ENCODE measurements at regions not wholly inside any gene's neighbourhood (a gene's known extent, or its start where the extent isn't known, plus 50 kb on each side); places are given as distances from the start of the nearest gene placed in this dataset.

- Histone ChIP-seq H3K4me2 (peak overlapping the region in 5 of 11 experiments; percentile 22 to 57 (median 54); a peak in 7 of 22 replicates), H3K9ac (no peak overlapping the region)
- no peak for TF ChIP-seq Cebpa-rat (IDR thresholded peaks at IDR 0.05)
These were observed 57.0 kb upstream of the MSN start for GRCh38 chrX:65610481-65610880.

GRCh38 chrX:65610040-65610439, 57.4 kb upstream of the MSN start:
- Histone ChIP-seq H3K4me1 (peaks cover 0 to 64% (median 14%) of the 10 kb centered on the region in 10 experiments; a peak in 14 of 20 replicates), H3K27me3 (peaks cover 25 to 40% (median 35%) of the 10 kb centered on the region in 11 experiments), H3K9ac (no peak overlapping the region), H3K9me3 (replicated peaks in 1 of 11) (peaks cover 0 to 35% (median 3%) of the 10 kb centered on the region in 11 experiments; a peak in 9 of 22 replicates), H4K20me1 (no peaks in the 10 kb centered on the region), H3K27ac (peak overlapping the region; percentile 44 to 76 (median 65); a peak in 19 of 22 replicates), H3K36me3 (no peaks in the 10 kb centered on the region), H3K4me3 (no peak overlapping the region; a peak in 1 of 20 replicates), H3K4me2 (peak overlapping the region in 6 of 11 experiments; percentile 6 to 57 (median 54); a peak in 9 of 22 replicates)
- TF ChIP-seq Cebpa-rat (IDR thresholded peaks at IDR 0.05): peak in 3 of 11 experiments; percentile 35 to 83 (median 81); a peak in 7 of 22 replicates

More at GRCh38 chrX:65610481-65610880, 57.0 kb upstream of the MSN start:
- Histone ChIP-seq H3K9me3 (replicated peaks in 1 of 11) (peaks cover 0 to 30% (median 0%) of the 10 kb centered on the region in 11 experiments; a peak in 9 of 22 replicates), H4K20me1 (no peaks in the 10 kb centered on the region), H3K4me3 (no peak overlapping the region), H3K4me1 (peaks cover 0 to 64% (median 14%) of the 10 kb centered on the region in 10 experiments; a peak in 14 of 20 replicates), H3K27ac (peak overlapping the region in 10 of 11 experiments; percentile 30 to 76 (median 66); a peak in 13 of 22 replicates), H3K36me3 (no peaks in the 10 kb centered on the region), H3K27me3 (peaks cover 21 to 36% (median 30%) of the 10 kb centered on the region in 11 experiments)

DNA sequence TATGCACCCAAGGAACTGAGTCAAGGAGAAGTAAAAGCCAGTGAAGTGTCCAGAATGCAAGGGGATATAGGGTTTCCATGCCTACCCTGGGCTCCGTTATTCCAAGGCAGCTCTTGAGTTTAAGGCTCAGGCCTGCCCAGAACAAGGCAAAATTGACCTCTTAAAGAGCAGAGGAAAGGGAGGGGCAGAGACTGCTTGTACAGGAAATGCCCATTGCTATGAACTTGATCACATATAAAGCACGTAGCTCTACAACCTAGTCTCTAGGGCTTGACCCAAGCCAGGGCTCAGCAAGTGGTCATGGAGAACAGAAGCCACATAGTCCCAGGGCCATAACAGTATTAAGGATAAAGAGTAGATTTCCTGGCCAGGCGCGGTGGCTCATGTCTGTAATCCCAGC, 58.2 kb upstream of the MSN start:
- no peak for TF ChIP-seq Cebpa-rat (IDR thresholded peaks at IDR 0.05)
- Histone ChIP-seq H3K4me2 (peak overlapping the region in 8 of 11 experiments; percentile 6 to 57 (median 54); a peak in 14 of 22 replicates), H3K4me3 (no peak overlapping the region)

DNA sequence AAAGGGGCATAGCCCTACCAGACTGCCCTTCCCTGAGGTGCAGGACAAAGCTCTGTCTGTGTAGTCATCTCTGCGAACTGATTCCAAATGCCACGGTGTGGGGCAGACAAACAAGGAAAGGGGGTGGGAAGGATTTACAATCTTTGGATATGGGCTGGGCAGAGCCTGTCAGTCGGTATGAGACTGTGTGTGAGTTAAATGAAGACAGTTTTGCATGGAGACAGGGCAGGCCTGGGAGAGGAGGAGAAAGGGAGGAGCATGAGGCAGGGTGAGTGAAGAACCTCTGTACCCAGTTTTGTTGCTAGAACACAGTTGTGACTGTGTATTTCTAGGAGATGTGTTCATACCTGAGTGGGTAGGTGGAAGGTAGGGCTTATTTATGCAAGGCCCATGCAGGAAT, 59.4 kb upstream of the MSN start:
- Histone ChIP-seq H3K27me3 (peaks cover 30 to 56% (median 51%) of the 10 kb centered on the region in 11 experiments), H3K4me2 (peak overlapping the region in 4 of 11 experiments; percentile 7 to 60 (median 46); a peak in 6 of 22 replicates), H3K36me3 (no peaks in the 10 kb centered on the region), H3K4me3 (no peak overlapping the region), H3K27ac (peak overlapping the region in 6 of 11 experiments; percentile 12 to 64 (median 30); a peak in 9 of 22 replicates), H3K9me3 (replicated peaks in 1 of 11) (peaks cover 0 to 42% (median 4%) of the 10 kb centered on the region in 11 experiments; a peak in 9 of 22 replicates), H3K4me1 (peaks cover 0 to 76% (median 14%) of the 10 kb centered on the region in 10 experiments; a peak in 14 of 20 replicates), H3K9ac (no peak overlapping the region), H4K20me1 (no peaks in the 10 kb centered on the region)
- no peak for TF ChIP-seq Cebpa-rat (IDR thresholded peaks at IDR 0.05)

More for the DNA sequence above, 58.2 kb upstream of the MSN start:
- Histone ChIP-seq H3K27me3 (peaks cover 30 to 48% (median 41%) of the 10 kb centered on the region in 11 experiments), H3K4me1 (peaks cover 0 to 68% (median 14%) of the 10 kb centered on the region in 10 experiments; a peak in 14 of 20 replicates), H3K27ac (peak overlapping the region; percentile 44 to 76 (median 65); a peak in 21 of 22 replicates), H3K9me3 (replicated peaks in 1 of 11) (peaks cover 0 to 42% (median 4%) of the 10 kb centered on the region in 11 experiments; a peak in 9 of 22 replicates), H4K20me1 (no peaks in the 10 kb centered on the region), H3K36me3 (no peaks in the 10 kb centered on the region), H3K9ac (peak overlapping the region in 4 of 11 experiments; percentile 28 to 43 (median 37); a peak in 5 of 22 replicates)

GRCh38 chrX:65607070-65607742, 60.2 kb upstream of the MSN start:
- H3K9me3 ChIP-seq (replicated peaks in 1 of 11): peaks cover 0 to 42% (median 4%) of the 10 kb centered on the region in 11 experiments; a peak in 9 of 22 replicates
- H3K36me3 ChIP-seq: no peaks in the 10 kb centered on the region
- no peak overlapping the region for H3K9ac ChIP-seq
- peak overlapping the region in 4 of 11 experiments; percentile 24 to 60 (median 46); a peak in 6 of 22 replicates for H3K4me2 ChIP-seq
- no peaks in the 10 kb centered on the region for H4K20me1 ChIP-seq
- H3K27ac ChIP-seq: peak overlapping the region in 7 of 11 experiments; percentile 12 to 64 (median 26); a peak in 10 of 22 replicates
- no peak overlapping the region for H3K4me3 ChIP-seq
- TF ChIP-seq Cebpa-rat (IDR thresholded peaks at IDR 0.05): no peak
- peaks cover 33 to 62% (median 57%) of the 10 kb centered on the region in 11 experiments for H3K27me3 ChIP-seq
- H3K4me1 ChIP-seq: peaks cover 0 to 80% (median 16%) of the 10 kb centered on the region in 10 experiments; a peak in 16 of 20 replicates

GRCh38 chrX:65602221-65602560, 65.3 kb upstream of the MSN start:
- Histone ChIP-seq H3K36me3 (no peaks in the 10 kb centered on the region), H3K27ac (peak overlapping the region in 8 of 11 experiments; percentile 56 to 77 (median 68); a peak in 16 of 22 replicates), H3K9ac (peak overlapping the region in 3 of 11 experiments; percentile 1 to 54 (median 16); a peak in 2 of 22 replicates), H3K4me2 (peak overlapping the region; percentile 22 to 83 (median 55); a peak in 20 of 22 replicates), H3K4me3 (no peak overlapping the region), H3K4me1 (peaks cover 7 to 80% (median 35%) of the 10 kb centered on the region in 10 experiments; a peak in 19 of 20 replicates), H4K20me1 (no peaks in the 10 kb centered on the region), H3K27me3 (peaks cover 54 to 96% (median 89%) of the 10 kb centered on the region in 11 experiments), H3K9me3 (replicated peaks in 1 of 11) (peaks cover 0 to 17% (median 0%) of the 10 kb centered on the region in 11 experiments; a peak in 4 of 22 replicates)
- TF ChIP-seq Cebpa-rat (IDR thresholded peaks at IDR 0.05): no peak

- no peak for TF ChIP-seq Cebpa-rat (IDR thresholded peaks at IDR 0.05)
- Histone ChIP-seq H3K9ac (peak overlapping the region in 5 of 11 experiments; percentile 20 to 60 (median 35); a peak in 9 of 22 replicates), H3K4me3 (no peak overlapping the region), H3K27me3 (peaks cover 55 to 96% (median 89%) of the 10 kb centered on the region in 11 experiments), H3K36me3 (no peaks in the 10 kb centered on the region), H4K20me1 (no peaks in the 10 kb centered on the region), H3K4me1 (peaks cover 8 to 80% (median 41%) of the 10 kb centered on the region in 10 experiments; a peak in 19 of 20 replicates), H3K27ac (peak overlapping the region in 9 of 11 experiments; percentile 31 to 77 (median 68); a peak in 17 of 22 replicates), H3K9me3 (replicated peaks in 1 of 11) (peaks cover 0 to 17% (median 0%) of the 10 kb centered on the region in 11 experiments; a peak in 4 of 22 replicates), H3K4me2 (peak overlapping the region; percentile 22 to 83 (median 55); a peak in 21 of 22 replicates)
These were observed 65.8 kb upstream of the MSN start for GRCh38 chrX:65601530-65602220.

- Histone ChIP-seq H3K9me3 (replicated peaks in 1 of 11) (peaks cover 0 to 17% (median 0%) of the 10 kb centered on the region in 11 experiments; a peak in 4 of 22 replicates), H3K27ac (peak overlapping the region in 9 of 11 experiments; percentile 31 to 77 (median 68); a peak in 16 of 22 replicates), H4K20me1 (no peaks in the 10 kb centered on the region), H3K4me1 (peaks cover 9 to 81% (median 46%) of the 10 kb centered on the region in 10 experiments; a peak in 19 of 20 replicates), H3K36me3 (no peaks in the 10 kb centered on the region), H3K27me3 (peaks cover 49 to 96% (median 89%) of the 10 kb centered on the region in 11 experiments; a peak in 21 of 22 replicates), H3K4me3 (no peak overlapping the region), H3K4me2 (peak overlapping the region; percentile 22 to 83 (median 55); a peak in 20 of 22 replicates), H3K9ac (peak overlapping the region in 5 of 11 experiments; percentile 20 to 60 (median 54); a peak in 8 of 22 replicates)
- no peak for TF ChIP-seq Cebpa-rat (IDR thresholded peaks at IDR 0.05)
These were observed 66.3 kb upstream of the MSN start for GRCh38 chrX:65601126-65601525.
